NCI-H82 treated with DMSO at 0.1 percent for 48 hours (cell line): ENCODE measurements at regions not wholly inside any gene's neighbourhood (a gene's known extent, or its start where the extent isn't known, plus 50 kb on each side); places are given as distances from the start of the nearest gene placed in this dataset.
A peak's percentile ranks its signal among the peaks of the same experiment; 100 is the strongest.
"Not testable (repeated sequence)": the region's sequence is repeated elsewhere in the genome, so short reads cannot be mapped to it uniquely, and the experiment has no call there.

Experiments
- DNase-seq: peaks from one replicate; lab custom pipeline; 2025; ENCODE audit not compliant: unreplicated experiment; lab: John Stamatoyannopoulos, UW

- no peak for DNase-seq
These were observed 226.6 kb upstream of the MOCS1 start for GRCh38 chr6:40160826-40161225.

- DNase-seq, result no peak
These were observed 225.6 kb upstream of the MOCS1 start for GRCh38 chr6:40159865-40160264.

- no peak for DNase-seq
These were observed 218.6 kb upstream of the MOCS1 start for GRCh38 chr6:40152701-40153436.

- DNase-seq, result no peak
These were observed 217.9 kb upstream of the MOCS1 start for GRCh38 chr6:40152196-40152595.

GRCh38 chr6:40148882-40149573 lies 214.8 kb upstream of the MOCS1 start:
- peak; percentile 77 for DNase-seq

- no peak for DNase-seq
These were observed 212.6 kb upstream of the MOCS1 start for GRCh38 chr6:40146902-40147301.

- no peak for DNase-seq
These were observed 205.2 kb upstream of the MOCS1 start for GRCh38 chr6:40139447-40139846.

GRCh38 chr6:40138273-40138720 lies 204.0 kb upstream of the MOCS1 start:
- no peak for DNase-seq

GRCh38 chr6:40135491-40136072 lies 201.3 kb upstream of the MOCS1 start:
- no peak for DNase-seq

GRCh38 chr6:40133981-40134380 lies 199.7 kb upstream of the MOCS1 start:
- DNase-seq, result not testable (repeated sequence)

- no peak for DNase-seq
These were observed 197.4 kb upstream of the MOCS1 start for GRCh38 chr6:40131675-40132074.

- no peak for DNase-seq
These were observed 193.9 kb upstream of the MOCS1 start for GRCh38 chr6:40128127-40128526.

- no peak for DNase-seq
These were observed 191.6 kb upstream of the MOCS1 start for GRCh38 chr6:40125680-40126394.

- no peak for DNase-seq
These were observed 190.7 kb upstream of the MOCS1 start for GRCh38 chr6:40124924-40125323.

GRCh38 chr6:40116832-40117231 lies 182.6 kb upstream of the MOCS1 start:
- no peak for DNase-seq

- DNase-seq, result no peak
These were observed 178.1 kb upstream of the MOCS1 start for GRCh38 chr6:40112350-40112749.

- no peak for DNase-seq
These were observed 174.5 kb upstream of the MOCS1 start for GRCh38 chr6:40108736-40109135.

- DNase-seq, result no peak
These were observed 172.6 kb upstream of the MOCS1 start for GRCh38 chr6:40106840-40107239.

GRCh38 chr6:40098774-40099173 lies 164.5 kb upstream of the MOCS1 start:
- DNase-seq, result no peak

- no peak for DNase-seq
These were observed 163.3 kb upstream of the MOCS1 start for GRCh38 chr6:40097590-40097989.

GRCh38 chr6:40083141-40083920 lies 149.1 kb upstream of the MOCS1 start:
- DNase-seq, result no peak
